Erythroblast (primary cell): ENCODE measurements at regions not wholly inside any gene's neighbourhood (a gene's known extent, or its start where the extent isn't known, plus 50 kb on each side); places are given as distances from the start of the nearest gene placed in this dataset.
A peak's percentile ranks its signal among the peaks of the same experiment; 100 is the strongest.

Experiments
- DNase-seq, 2 experiments: peaks; one replicate each; lab custom pipeline; 2025; lab: John Stamatoyannopoulos, UW
- GATA1 ChIP-seq: IDR thresholded peaks from 2 replicates; pipeline ENCODE4 v1.6.1; 2011; ENCODE audit warnings: low read depth, mild to moderate bottlenecking, control low read depth, low read length, moderate library complexity
- POLR2A ChIP-seq: IDR thresholded peaks from 2 replicates; pipeline ENCODE4 v1.6.1; 2011; ENCODE audit warnings: mild to moderate bottlenecking, low read length

- TF ChIP-seq POLR2A, result no peak
- no peak for TF ChIP-seq GATA1
- DNase-seq, result no peak
Measured at GRCh38 chr3:81951636-81952035, 190.2 kb upstream of the GBE1 start.

DNA sequence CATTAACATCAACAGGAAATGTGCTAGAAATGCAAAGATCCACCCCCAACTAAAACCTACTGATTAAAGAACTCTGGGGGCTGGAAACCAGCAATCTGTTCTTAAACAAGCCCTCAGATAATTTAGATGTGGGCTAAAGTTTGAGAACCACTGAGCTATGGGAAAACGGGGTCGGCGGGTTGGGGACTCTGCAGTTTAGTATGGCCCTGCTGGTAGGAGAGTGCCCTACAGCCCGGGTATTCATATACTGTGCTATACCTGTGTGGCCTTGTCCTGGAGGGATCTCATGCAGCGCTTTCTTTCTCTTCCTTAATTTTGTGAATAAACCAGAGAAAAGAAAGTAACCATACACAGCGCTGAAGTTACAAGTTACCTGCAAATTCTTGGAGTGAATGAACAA lies 189.7 kb upstream of the GBE1 start:
- no peak for DNase-seq
- TF ChIP-seq GATA1 (no peak), POLR2A (no peak)

- no peak for DNase-seq
- TF ChIP-seq GATA1 (no peak), POLR2A (no peak)
Measured at GRCh38 chr3:81947359-81947758, 185.9 kb upstream of the GBE1 start.

DNA sequence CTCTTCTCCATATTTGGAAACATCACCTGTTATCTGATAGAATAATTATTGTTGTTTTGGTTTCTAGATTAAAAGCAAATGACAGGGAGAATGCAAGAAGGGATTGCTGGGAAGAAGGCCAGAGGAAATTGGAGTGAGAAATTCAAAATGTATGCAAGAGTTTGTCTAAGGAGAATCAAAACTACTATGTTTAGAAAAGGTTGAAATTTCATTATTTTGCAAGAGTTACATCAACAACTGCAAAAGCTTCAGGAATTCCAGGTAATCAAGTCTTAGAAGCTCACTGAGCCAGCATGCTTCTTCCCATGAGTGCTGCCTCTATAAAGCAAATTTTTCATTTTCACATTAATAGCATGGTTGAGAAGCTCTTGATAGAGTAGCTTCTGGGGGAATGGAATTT lies 177.2 kb upstream of the GBE1 start:
- DNase-seq, result no peak
- TF ChIP-seq POLR2A, result no peak
- TF ChIP-seq GATA1, result no peak

- no peak for TF ChIP-seq GATA1
- TF ChIP-seq POLR2A, result no peak
- DNase-seq, result no peak
Measured at GRCh38 chr3:81936817-81937216, 175.4 kb upstream of the GBE1 start.

- TF ChIP-seq POLR2A (no peak), GATA1 (no peak)
- no peak for DNase-seq
Measured at GRCh38 chr3:81932681-81933080, 171.2 kb upstream of the GBE1 start.

GRCh38 chr3:81931265-81932251 lies 170.1 kb upstream of the GBE1 start:
- no peak for DNase-seq
- no peak for TF ChIP-seq POLR2A
- no peak for TF ChIP-seq GATA1

GRCh38 chr3:81929697-81930096 lies 168.3 kb upstream of the GBE1 start:
- peak in 1 of 2 experiments; percentile 4 for DNase-seq
- no peak for TF ChIP-seq GATA1
- TF ChIP-seq POLR2A, result no peak

DNA sequence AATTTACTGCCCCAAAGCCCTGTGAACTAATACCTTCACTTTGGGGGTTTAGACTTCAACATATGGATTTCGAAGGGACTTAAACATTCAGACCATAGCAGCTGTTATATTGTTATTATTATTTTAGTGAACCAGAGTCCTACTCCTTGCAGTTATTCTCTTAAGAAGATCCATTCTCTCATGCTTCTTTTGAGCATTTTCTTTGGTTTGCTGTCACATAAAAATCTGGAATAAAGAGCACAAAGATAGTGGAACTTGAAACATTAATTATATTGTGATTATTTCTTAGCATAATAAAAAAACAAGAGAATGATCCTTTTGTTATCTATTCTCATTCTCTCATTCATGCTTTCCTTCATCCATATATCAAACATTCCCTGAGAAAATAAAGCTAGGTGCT lies 166.4 kb upstream of the GBE1 start:
- no peak for TF ChIP-seq GATA1
- no peak for TF ChIP-seq POLR2A

GRCh38 chr3:81925385-81925784 lies 163.9 kb upstream of the GBE1 start:
- no peak for DNase-seq
- no peak for TF ChIP-seq GATA1
- no peak for TF ChIP-seq POLR2A

More for the DNA sequence above, 166.4 kb upstream of the GBE1 start:
- no peak for DNase-seq

GRCh38 chr3:81923038-81923437 lies 161.6 kb upstream of the GBE1 start:
- no peak for TF ChIP-seq POLR2A
- TF ChIP-seq GATA1, result no peak
- DNase-seq, result no peak

DNA sequence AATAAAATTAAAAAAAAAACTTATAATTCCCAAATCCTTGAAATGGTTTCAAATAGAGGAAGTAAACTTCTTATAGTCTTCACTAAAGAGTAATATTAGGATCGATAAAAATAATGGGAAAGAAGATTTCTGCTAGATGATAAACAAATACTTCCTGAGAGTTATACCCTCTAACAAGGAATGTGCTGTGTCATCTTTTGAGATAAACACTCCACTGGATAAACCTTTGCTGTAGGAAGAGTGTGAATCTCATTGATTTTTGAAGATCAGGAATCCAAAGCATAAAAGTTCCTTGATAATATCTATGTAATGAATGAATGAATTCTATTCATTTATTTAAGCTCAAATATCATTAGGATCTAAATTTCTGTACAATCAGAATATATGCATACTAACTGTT lies 161.0 kb upstream of the GBE1 start:
- DNase-seq, result no peak
- TF ChIP-seq POLR2A (no peak), GATA1 (no peak)

- TF ChIP-seq POLR2A, result no peak
- no peak for TF ChIP-seq GATA1
- DNase-seq, result no peak
Measured at GRCh38 chr3:81920816-81921215, 159.4 kb upstream of the GBE1 start.

DNA sequence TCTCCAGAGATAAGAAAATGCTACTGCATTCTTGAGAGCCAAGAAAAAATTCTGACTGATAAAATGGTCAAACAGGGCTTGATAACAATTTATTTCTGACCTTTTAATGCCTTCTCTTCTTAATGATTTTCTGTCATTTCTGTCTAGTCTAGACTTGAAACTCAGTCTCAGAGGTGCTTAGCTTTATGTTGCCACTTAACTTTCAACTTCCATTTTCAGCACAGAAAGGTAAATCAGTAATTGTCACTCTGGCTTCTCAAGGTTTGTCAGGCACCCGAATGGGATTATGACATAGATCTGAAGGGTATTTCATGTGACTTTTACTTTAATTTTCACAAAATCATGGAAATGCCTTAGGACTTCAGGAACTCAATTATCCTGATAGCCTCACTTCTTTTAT lies 155.4 kb upstream of the GBE1 start:
- no peak for DNase-seq
- TF ChIP-seq POLR2A, result no peak
- no peak for TF ChIP-seq GATA1

DNA sequence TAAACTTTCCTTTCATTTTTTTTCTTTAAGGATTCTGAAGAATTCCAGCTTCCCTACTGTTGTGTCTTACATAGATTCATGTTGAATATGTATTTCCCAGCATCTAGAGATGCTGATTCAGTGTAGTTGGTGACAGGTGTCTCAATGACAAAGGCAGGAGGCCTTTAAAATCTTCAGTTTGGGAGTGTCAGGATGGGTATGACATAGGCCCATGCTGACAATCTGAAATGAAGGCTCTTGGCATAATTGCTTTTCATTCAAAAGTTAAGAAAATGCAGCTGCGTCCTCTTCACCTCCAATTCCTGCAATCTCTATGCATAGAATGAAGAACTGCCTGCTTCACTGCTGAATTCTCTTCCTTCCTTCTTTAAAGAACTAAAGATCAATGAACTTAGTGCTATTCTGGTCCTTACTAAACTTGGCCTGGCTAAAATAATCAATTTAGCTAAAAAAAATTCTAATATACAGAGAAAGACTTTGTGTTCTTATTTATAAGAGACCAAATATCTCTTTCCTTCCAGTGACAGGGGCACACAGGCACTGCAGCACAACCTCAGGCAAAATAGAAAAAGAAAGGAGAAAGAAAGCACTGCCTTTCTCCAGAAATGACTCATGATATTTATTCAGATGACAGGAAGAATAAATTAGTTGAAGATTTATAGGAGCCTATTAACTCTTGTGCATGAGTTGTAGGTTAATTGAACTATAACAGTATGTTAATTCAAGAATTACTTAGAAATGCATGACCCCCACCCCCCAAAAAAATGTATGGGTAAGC lies 152.6 kb upstream of the GBE1 start:
- TF ChIP-seq GATA1 (no peak), POLR2A (no peak)
- no peak for DNase-seq
